Stimulated activated CD4-positive, alpha-beta T cell treated with anti-CD3 and anti-CD28 coated beads, Interleukin-1b, Interleukin-23, amount 100 ng/mL, for 24 hours (primary cell): ENCODE measurements at regions not wholly inside any gene's neighbourhood (a gene's known extent, or its start where the extent isn't known, plus 50 kb on each side); places are given as distances from the start of the nearest gene placed in this dataset.

ENCODE experiments used
- DNase-seq, 4 experiments: peaks; one replicate each; pipeline ENCODE4 v3.0.0-alpha.2; 2020; ENCODE audit warnings: low read depth in 4 of 4, low spot score in 1 of 4

DNA sequence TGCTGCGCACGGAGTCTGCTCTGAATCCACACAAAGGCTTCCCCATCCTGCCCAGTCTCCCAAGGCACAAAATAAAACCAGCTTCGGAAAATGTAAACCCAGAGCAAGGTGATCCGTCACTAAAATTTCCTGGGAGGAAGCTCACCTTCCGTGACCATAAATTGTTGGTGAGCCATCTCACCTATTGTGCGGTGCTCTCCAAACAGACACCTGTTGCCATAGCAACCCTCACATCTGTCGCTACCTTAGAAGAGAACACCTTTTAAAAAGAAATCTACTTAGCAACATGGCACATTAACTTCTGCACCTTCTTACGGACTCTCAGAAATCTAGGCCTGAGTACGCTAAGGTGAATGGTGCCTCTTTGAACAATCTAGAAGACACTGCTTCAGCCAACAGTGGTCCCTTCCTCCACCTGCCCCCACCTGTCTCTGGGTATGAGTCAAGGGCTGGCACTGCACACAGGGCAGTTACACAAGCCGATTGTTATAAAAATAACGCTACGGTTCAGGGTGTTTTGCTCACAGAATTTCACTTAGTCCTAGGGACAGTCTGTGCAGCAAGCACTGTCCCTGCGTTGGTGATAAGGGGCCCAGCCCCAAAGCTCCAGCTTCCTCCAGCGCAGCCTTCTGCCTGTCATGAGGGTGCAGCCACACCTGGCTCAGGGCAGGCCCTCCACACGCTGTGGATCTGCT lies 114.9 kb upstream of the ID2 start:
- no peak for DNase-seq

DNA sequence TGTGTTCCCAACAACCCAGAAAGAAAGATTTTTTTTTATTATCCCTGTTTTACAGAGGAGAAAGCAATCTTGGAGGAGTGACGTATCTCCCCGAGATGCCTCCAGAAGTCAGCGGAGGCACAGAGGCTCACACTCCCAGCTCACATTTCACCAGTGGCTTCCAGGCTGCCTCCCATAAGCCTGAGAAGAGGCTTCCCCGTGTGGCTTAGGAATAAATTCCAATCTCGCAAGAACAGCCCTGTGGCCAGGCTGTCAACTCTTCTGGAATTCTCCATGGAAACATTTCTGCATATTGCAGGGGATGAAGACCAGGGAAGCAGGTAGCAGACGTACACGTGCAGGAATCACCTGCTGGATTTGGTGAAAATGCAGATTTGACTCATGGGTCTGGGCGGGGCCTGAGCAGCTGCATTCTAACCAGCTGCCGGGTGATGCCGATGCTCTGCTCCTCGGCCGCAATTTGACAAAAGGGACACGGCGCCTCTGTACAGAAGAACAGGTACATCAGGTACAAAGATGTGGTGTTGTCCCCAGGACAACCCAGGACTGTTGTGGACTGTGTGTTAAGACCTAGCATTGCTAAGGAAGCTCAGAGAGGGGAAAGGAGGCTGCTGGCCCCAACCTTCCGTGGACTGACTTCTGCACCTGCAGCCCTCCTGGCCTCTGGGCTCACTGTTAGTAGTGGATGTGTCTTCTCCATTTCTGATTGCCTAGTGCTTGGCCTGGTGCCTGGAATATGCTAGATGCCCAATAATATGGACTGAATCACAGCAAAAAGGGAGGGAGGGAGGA lies 114.2 kb upstream of the ID2 start:
- no peak for DNase-seq

DNA sequence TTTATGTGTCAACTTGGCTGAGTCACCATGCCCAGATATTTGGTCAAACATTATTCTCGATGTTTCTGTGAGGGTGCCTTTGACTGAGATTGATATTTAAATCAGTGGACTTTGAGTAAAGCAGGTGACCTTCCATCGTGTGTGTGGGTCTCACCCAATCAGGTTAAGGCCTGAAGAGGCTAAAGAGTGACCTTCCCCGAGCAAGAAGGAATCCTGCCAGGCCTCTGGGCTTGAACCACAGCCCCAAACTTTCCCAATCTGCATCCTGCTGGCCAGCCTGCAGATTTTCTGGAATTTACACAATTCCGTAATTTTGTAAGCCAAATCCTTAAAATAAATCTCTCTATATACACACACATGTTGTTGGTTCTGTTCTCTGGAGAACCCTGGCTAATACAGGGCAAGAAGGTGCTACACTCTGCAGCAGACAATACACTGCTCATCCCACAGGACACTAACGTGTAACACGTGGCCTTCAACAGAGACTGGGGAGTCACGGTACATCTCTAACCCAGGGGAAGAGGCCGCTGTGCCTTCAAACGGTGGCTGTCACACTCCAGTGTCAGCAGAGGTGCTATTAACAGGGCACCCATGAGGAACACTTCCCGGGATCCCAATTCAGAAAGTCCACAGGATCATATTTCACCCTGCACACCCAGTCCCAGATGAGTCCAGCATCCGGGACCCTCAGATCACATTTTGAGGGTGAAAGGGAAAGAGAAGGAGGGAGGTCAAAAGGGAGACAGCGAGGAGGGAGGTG lies 113.1 kb upstream of the ID2 start:
- DNase-seq: no peak

DNA sequence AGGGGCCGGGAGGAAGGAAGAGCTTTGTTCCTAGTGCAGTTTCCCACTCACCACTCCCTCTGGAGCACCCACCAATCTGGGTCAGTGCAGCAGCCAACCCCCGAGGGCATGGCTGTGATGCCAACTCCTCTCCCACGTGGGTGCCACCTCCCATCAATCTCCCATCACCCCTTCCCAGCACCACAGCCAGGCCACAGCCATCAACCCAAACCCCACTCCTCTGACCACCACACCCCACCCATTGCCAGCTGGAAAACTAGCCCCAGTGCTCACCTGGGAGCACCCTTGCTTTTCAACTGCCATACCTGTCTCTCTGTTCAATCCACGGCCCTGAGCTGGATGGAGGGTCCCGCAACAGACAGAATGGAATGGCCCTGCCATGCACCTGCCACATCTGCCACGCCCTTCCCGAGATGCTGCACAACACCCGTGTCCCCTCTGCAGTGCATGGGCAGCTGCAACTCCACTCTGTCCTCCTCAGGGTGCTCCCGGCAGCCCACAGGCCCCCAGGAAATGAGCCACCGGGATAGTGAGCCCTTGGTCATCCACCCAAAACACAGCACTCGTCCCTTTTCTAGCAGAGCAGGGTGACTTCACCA lies 112.4 kb upstream of the ID2 start:
- no peak for DNase-seq

DNA sequence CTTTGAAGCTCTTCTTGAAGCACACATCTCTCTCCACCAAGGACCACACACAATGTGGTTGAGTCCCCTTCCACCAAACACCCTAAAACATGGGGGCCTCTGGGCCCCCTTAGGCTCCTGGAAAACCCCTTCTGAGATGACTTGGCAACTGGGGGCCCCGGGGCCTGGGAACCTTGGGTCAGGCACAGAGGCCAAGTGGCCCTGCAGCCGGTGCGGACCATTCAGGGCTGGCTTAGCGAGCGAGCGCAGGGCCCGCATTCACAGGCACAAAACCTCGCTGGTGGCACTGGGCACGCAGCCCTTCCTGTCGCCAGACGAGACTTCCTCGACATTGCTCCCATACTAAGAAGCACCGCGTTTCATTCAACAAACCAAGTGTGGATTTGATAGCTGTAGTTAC lies 111.2 kb upstream of the ID2 start:
- no peak for DNase-seq

DNA sequence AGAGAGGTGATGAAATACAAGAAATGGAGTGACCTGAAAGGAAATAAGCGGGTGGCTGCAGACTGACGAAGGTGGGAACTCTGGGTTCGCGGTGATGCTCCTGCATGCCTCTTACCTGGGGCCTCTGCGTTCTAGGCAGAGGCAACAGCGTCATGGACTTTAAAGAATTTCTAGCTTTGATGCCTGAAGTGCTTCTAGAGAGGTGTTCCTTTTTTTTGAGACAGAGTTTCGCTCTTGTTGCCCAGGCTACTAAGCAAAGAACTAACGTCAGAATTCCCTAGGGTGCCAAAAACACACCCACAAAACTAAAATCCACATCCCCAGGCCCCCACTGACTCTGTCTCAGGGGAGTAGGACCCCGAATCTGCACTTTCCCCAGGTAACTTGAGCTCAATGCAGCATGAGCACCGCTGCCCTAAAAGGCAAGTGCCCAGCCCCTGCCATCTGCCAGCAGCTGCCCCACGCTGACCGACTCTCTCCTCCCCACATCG lies 110.5 kb upstream of the ID2 start:
- no peak for DNase-seq

DNA sequence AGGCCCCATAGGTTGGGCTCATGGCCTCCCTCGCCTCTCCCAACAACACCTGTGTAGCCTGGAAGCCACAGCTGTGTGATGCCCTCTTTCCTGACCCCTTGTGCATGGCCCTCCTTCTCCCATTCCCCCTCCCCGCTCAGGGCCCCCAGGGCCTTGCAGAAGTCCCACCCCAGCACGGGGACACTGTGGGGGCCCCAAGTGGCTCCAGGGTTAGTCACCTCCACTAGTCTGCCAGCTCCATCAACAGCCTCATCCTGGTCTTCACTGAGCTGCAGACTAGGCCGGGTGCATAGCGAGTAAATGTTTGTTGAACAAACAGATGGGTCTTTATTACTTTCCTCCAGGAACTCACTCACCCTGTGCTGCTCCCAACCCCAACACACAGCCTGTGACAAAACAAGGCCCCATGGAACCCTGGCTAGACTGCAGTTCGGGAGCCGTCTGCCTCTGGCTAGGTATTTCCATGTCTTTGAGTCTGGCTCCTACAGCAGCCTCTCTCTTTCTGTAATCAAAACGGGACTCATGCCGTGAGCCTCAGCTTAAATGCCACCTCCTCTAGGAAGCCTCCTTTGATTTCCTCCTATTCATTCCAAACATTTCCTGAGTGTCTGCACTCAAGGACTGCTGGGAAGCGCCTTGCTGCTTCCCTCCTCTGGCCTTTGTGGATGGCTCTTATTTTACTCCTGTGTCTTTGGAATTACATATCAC lies 109.9 kb upstream of the ID2 start:
- no peak for DNase-seq

DNA sequence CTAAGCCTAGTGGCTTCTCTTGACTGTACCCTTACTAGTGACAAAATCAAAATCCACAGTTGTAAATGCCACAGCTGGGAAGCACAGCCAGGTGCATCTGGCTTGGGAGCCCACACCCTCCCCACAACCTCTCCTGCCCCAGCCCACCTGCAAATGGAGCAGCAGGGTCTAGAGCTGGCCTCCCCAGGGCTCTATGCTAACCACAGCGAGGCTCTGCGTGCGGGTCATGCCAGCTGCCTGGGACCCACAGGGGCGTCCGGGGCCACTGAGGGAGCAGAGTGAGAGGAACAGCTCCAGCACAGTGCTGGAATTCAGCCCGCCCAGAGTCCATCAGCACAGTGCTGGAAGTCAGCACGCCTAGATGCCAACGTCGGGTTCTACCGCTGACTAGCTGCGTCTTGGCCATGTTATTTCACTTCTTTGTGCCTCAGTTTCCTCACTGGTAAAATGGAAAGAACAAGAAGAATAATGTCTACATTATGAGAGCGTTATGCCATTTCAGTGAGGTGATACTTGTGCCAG lies 109.1 kb upstream of the ID2 start:
- DNase-seq: no peak

DNA sequence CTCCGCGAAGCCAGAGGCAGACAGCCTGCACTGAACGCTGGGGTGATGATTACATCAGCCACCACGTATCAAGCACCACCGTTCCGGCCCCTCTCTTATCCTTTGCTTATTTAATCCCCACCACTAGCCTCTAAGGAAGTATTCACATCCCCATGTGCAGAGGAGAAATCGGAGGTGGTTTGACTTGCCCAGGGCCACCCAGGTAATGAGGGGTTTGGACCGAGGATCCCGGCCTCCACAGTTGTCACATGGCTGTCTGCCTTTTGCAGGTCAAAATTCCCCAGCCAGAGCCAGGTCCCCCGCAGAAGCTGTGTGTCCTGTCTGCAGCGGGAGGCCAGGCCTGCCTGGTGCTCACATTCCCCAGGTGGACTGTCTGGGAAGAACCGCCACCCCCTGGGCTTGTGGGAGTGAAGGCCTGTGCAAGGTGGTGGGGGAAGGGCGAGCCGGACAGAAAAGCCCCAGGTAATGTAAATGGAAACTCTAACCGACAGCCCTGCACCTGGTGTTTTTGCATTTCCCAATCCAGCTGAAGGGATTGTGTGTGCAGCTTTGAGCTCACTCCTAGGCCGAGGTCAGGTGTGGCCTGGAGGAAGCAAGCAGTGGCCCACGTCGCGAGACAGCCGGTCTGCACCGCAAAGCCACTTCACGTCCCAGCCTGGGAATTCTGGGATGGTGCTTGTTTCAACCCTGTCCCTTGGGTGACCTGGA lies 108.5 kb upstream of the ID2 start:
- DNase-seq: no peak

DNA sequence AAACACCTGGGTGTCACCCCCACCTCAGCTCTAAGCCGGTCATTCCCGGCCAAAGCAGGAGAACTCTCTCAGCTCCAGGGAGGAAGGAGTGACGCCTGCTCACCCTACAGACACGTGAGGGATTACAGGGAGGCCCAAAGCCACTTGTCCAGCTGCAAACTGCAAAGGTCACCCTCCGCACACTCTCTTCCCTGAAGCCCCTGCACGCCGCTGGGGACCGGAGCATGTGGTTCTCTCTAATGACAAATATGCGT lies 108.0 kb upstream of the ID2 start:
- no peak for DNase-seq

DNA sequence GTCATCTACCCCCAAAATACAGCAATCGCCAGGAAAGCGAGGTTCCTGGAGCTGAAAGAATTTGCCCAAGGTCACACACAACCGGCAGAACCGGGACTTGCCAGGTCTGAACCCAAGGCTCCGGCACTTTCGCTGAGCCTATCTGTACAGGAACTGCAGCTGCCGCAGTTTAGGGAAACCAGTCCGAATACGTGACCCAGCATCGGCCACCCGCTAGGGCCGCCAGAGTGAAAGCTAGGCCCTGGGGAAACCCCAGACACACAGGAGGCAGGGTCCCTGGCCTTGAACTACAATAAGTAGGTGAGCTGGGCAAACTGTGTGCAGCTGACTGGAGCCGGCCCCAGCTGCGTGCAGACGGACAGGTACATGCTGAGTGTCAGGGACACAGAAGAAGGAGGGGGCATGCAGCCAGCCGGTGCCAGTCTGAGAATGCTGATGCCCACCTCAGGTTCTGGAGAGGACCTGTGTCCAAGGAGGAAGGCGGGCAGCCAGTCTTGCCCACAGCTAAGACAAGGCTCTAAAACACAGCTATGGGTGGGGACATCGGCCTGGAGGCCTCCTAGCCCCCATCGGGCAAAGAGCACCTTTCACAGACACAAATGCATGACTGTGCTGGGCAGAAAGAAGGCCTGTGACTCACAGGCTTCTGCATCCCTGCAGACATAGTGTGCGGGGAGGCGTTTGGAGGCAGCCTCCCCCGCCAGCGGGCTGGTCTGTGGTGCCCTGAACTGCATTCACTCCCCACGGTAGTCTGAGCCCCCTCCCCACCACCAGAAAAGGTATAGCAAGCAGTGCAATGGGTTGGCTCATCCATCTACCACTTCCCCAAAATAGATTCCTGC lies 107.4 kb upstream of the ID2 start:
- no peak for DNase-seq

DNA sequence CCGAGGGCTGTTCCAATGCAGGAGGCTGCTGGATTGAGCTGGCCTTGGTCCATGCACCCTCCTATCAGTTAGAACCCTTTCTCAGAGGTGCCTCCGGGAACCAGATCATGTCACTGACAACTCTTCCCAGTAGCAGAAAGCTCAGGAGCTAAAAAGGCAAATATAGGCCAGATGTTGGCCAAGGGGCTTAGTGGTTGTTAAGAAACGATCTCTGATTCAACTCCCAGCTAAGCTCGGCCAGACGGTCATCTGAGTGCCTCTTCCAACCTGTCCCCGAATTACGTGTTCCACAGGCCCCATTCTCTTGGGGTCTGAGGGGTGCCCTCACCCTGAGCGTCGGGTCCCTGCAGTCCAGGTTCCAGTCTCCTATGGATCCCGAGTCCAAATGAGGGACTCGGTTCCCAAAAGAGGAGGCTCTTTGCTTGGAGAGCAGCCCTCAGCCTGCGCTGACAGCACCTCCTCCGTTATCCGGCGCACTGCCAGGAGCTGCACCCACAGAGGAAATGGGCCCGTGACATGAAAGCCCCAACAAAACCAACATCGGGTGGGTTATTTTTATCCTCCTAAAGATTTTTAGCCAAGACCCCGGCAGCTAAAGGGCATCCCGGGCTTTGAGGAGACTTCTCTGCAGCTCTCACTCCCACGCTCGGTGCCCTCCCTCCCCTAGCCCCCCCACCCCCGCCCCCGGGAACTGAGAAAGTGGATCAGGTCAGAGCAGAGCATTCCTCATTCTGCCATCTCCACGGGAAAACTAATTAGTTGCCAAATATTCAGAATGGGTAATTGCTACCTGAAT lies 106.6 kb upstream of the ID2 start:
- DNase-seq: no peak

DNA sequence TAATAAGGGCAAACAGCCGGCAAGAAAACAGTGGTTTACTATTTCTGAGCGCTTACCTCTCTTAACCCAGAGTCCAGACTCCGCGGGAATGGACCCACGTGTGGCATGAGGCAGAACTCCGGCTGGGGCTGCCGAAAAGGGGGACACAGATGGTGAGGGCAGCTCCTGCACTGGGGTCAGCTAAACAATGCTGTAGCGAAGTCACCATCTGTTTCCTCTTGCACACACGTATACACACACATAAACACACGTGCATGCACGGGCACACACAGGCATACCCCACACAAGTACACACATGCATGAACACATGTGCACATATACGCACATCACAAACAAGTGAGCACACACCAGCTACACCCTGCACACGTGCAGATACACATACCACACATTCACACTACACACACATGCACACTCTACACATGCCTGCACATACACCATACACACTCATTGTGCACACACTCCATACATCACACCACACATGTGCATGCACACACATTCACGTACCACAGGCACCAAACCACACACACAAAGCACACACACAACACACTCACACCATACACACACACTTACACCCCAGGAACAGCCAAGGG lies 105.9 kb upstream of the ID2 start:
- DNase-seq: no peak

DNA sequence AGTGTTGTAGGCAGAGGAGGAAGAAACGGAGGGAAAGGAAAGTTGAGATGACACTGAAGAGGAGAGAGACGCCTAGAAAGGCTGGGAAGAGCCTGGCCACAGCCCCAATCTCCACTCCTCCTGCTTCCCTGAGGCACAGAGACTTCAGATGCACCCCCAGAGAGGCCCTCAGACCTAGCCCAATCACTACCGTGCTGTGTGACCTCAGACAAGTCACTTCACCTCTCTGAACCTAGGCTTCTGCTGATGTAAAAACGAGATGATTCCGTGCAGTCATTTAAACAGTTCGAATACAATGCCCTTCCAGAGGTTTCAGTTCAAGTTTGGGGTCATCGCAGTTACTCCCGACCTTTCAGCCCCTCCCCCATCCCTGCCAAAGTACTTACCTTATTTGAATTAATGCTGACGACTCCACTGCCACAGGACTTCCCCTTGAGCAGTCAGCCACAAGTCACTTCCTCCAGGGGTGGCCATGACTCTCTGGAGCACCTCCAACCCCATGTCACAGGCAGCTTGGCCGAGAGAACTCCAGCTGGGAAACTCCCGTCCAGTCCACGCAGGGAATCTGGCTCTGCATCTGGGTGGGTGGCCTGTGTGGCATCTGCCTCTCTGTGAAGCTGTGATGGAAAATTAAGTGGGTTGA lies 105.2 kb upstream of the ID2 start:
- DNase-seq: peak in 2 of 4 experiments; percentile 16 to 25

DNA sequence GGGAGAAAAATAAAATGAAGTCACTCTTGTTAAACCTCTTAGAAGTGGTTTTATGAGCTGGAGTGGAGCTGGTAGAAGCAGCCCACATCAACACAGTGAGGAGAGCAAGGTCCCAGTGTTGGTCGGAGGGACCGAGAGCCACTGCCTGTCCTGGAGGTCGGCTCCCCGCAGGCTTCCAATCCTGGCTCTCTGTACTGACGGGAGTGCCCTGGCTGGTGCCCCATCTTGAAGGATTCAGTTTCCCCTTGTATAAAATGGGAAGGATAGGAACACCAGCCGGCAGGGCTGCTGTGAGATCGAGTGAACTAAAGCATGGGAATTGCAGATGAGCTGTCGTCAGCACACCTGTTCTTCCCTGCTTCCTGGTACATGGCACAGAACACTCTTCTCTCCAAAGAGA lies 104.3 kb upstream of the ID2 start:
- DNase-seq: no peak

DNA sequence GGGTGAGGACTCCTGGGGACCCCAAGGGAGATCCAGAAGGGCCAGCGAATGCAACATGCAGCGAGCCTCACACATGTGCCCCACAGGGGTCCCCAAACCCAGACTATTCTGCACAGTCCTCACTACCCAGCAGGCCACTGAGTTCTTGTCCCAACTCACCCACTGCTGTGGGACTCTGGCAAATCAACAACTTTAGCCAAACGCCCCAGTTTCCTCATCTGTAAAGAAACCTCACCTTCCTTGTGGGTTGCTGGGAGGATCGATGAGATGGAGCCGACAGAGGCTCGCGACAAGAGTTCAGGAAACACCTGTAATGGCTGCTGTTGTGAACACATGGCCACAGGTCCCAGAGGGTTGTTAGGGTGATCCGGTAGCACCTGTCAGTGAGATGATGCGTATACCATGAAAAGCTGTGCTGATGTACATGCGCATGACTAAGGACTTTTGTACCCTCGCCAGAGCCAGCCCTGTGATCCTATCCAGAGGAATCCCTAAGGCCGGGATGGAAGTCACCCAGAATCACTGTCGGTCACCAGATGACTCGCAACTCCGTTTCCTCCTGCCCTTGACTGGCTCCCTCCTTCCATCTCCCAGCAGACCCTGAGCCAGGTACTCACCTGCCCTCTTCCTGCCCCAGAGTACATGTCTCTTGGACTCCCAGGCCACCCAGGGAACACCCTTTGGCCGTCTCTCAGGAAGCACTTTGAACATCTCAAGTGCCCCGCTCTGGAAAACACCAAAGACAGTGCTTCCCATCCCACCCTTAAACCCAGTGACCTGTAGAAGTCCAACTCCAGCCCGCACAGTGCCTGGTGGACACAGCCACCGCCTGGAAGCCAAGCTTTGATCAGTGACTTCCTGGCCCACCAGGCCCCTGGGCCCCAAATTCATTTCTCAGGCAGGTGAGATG lies 103.3 kb upstream of the ID2 start:
- DNase-seq: no peak
